NCI-H2029 treated with DMSO at 0.1 percent for 48 hours (cell line): ENCODE measurements at regions not wholly inside any gene's neighbourhood (a gene's known extent, or its start where the extent isn't known, plus 50 kb on each side); places are given as distances from the start of the nearest gene placed in this dataset.
"Not testable (repeated sequence)": the region's sequence is repeated elsewhere in the genome, so short reads cannot be mapped to it uniquely, and the experiment has no call there.

Experiments
- DNase-seq: peaks from one replicate; lab custom pipeline; 2025; lab: John Stamatoyannopoulos, UW

DNA sequence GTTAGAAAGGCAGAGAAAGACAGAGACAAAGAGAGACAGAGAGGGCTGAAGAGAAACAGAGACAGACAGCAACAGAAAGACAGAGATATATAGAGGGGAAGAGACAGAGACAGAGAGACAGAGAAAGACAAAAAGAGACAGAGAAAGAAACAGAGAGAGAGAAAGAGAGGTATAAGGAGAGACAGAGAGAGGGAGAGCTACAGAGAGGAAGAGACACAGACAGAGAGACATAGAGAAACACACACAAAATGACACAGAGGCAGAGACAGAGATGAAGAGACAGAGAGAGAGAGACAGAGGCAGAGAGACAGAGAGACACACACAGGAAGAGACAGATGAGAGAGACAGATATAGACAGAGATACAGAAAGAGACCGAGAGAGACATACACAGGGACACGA, 168.6 kb downstream of the TMEM121 start:
- no peak for DNase-seq

DNA sequence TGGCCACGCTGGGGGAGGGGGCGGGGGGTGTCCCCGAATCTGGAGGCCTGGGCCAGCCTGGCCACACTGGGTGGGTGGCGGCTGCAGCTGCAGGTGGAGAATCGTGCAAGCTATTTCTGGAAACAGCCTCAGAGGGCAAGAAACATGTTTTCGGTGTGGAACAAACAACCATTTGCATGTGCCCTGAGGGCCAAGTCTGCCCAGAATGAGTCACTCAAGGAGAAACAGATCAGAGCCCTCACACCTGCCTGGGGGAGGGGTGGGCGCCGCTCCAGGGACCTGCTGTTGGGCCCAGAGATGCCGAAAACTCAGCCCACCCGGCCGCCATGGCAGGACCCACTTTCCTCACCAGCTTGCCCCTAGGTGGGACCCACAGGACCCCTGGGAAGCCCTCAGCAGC, 170.0 kb downstream of the TMEM121 start:
- DNase-seq = not testable (repeated sequence)

DNA sequence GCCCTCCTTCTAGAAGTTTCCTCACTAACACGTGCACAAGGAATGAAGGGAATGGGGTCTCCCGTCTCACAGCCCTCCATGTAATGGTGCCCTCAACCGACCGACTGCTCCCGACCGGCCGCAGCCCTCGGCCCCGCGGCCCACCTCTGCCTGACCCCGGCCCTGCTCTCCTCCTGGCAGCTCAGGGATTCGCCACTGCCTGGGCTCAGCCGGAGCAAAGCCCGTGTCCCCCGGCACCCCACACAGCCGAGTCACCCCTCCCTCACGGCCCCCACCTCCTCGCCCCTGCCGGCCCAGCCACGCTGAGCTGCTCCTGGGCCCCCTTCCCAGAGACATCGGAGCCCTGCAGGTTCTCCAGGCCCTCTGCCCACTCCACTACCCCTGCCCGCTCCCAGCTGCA, 171.0 kb downstream of the TMEM121 start:
- not testable (repeated sequence) for DNase-seq

DNA sequence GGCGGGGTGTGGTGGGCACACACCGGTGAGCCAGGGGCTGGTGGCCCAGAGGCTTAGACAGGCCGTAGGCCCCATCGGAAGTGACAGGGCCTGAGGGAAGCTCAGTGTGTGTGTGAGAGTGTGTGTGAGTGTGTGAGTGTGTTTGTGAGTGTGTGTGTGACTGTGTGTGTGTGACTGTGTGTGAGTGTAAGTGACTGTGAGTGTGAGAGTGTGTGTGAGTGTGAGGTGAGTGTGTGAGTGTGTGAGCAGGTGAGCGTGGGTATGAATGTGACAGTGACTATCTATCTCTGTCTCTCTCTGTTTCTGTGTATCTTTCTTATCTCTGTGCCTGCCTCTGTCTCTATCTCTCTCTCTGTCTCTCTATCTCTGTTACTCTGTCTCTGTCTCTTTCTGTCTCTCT, 171.6 kb downstream of the TMEM121 start:
- not testable (repeated sequence) for DNase-seq

DNA sequence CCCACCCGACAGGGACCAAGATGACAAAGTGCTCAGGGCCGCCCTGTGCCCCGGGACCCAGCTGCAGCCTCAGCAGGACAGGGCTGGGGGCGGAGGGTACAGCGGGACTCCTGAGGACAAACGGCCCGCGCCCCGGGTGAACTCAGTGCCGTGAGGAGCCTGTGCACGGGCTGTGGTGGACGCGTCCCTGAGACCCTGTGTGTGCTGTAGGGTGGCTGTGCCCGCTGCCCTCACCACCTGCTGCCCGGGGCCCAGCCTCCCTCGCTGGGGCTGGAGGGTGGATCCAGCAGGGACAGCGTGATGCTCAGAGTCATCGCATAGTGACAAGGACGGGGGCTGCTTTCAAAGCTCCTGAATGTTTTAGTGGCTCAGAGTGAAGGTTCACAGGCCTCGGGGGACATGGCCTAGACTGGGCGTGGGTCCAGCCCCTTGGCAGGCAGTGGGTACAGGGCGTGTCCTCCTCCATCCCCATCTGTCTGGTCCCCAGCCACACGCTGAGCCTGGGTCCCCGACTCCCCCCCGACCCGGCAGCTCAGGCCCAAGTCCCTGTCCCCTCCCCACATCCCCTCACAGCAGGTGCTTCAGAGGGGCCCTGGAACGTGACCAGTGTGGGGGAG, 172.7 kb downstream of the TMEM121 start:
- DNase-seq = not testable (repeated sequence)

DNA sequence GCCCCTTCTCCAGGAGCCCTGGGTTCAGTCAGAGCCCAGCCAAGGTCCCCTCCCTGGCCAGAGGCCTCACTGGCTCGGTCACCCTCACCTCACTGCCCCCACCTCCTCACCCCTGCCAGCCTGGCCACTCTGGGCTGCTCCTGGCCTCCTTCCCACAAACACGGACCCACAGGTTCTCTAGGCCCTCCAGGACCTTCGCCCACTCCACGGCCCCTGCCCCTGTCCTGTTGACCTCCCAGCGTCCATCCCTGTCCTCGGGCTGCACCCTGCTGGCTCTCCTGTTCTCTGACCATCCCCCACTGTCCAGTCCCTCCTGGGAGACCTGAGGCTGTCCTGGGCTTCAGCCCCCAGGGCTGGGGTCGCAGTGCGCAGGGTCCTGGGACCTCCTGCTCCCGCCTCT, 173.3 kb downstream of the TMEM121 start:
- DNase-seq = not testable (repeated sequence)

DNA sequence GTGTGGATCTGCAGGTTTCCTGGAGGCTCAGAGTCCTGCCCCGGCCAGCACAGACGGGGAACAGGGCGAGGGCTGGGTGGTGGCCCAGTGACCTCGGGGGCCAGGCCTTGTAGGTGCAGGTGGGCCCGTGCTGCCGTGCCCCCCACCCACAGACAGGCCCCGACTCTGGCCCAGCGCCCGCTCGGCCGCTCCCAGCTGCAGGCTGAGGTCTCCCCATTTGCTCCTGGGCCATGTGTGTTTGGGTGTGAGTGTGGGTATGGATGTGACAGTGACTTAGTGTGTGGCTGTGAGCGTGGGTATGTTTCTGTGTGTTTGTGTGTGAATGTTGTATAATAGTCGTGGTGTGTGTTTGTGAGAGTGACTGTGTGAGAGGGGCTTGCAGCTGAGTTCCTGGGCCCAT, 173.8 kb downstream of the TMEM121 start:
- not testable (repeated sequence) for DNase-seq

DNA sequence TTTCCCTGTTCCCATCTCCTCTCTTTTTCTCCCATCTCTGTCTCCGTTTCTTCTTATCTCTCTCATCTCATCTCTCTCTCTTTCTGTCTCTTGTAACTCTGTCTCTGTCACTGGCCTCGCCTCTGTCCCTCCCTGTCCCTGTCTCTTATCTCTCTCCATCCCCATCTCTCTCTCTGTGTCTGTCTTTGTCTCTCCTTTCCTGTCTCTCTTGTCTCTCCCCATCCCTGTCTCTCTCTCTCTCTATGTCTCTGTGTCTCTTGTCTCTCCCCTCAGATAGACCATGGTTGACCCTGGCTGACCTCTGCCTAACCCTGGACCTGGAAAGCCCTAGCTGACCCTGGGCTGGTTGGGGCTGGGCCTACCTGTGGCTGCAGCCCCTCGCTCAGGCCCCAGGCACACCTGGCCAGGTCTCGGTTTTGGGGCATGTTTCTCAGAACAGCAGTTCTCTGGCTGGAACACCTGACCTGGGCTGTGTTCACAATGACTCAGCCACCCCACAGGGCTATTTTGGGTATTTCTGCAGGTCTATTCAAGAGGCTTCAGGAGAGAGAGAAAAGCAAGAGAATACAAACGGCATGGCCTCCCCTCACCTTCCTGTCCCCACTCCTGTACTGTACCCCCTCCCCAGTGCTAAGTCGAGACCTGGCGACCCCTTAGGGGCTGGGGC, 174.4 kb downstream of the TMEM121 start:
- no peak for DNase-seq

DNA sequence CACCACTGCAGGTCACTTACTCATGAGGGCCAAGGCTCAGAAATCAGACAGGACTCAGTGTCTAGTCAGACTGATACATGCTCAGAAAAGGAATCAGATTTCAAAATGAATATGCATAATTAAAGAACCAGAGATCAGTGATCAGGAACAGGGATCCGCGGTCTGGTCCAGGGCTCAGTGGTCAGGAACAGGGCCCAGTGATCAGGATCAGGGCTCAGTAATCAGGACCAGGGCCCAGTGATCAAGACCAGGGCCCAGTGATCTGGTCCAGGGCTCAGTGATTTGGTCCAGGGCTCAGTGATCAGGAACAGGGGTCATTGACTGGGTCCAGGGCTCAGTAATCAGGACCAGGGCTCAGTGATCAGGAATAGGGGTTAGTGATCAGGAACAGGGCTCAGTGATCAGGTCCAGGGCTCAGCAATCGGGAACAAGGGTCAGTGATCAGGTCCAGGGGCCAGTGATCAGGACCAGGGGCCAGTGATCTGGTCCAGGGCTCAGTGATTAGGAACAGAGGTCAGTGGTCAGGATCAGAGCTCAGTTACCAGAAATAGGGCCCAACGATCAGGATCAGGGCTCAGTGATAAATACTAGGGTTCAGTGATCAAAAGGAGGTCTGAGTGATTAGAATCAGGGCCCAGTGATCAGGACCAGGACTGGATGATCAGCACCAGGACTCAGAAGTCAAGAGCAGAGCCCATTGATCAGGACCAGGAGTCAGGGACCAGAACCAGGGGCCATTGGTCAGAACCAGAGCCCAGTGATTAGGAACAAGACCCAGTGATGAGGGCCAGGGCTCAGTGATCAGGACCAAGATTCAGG, 175.3 kb downstream of the TMEM121 start:
- no peak for DNase-seq

DNA sequence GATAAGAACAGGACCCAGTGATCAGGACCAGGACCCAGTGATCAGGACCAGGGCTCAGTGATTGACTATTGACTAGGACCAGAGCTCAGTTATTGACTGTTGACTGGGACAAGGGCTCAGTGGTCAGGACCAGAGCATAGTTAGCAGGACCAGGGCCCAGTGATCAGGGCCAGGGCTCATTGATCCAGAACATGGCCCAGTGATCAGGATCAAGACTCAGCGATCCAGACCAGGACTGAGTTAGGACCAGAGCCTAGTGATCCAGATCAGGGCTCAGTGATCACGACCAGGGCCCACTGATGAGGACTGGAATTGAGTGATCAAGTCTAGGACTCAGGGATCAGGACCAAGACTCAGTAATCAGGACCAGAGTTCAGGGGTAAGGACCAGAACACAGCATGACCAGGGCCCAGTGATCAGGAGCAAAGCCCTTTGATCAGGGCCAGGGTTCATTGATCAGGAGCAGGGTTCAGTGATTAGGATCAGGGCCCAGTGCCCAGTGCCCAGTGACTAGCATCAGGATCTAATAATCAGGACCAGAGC, 176.0 kb downstream of the TMEM121 start:
- no peak for DNase-seq

DNA sequence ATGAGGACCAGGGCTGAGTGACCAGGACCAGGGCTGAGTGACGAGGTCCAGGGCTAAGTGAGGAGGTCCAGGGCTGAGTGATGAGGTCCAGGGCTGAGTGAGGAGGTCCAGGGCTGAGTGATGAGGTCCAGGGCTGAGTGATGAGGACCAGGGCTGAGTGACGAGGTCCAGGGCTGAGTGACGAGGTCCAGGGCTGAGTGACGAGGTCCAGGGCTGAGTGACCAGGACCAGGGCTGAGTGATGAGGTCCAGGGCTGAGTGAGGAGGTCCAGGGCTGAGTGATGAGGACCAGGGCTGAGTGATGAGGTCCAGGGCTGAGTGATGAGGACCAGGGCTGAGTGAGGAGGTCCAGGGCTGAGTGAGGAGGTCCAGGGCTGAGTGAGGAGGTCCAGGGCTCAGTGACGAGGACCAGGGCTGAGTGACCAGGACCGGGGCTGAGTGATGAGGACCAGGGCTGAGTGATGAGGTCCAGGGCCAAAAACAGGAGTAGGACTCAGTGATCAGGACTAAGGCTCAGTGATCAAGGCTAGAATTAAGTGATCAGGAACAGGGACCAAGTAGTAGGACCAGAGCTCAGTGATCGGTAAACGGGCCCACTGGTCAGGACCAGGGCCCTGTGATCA, 176.8 kb downstream of the TMEM121 start:
- DNase-seq = not testable (repeated sequence)

DNA sequence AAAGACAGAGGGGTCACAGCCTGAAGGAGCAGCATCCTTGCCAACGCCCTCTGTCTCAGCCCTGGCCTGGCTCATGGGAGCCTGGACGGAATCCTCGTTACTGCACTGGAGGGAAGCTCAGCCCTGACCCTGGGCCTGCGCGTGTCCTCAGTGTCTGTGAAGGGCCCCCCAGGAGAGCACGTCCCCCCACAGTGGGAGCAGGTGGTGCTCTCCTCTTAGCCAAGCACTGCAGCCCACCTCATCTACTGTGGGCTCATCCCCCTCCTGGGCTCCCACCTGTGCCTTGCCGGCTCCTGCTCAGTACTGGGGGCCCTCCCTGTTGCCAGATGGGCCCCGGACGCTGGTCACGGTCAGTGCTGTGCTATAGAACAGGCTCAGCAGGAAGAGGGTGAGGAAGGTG, 177.7 kb downstream of the TMEM121 start:
- DNase-seq = not testable (repeated sequence)

DNA sequence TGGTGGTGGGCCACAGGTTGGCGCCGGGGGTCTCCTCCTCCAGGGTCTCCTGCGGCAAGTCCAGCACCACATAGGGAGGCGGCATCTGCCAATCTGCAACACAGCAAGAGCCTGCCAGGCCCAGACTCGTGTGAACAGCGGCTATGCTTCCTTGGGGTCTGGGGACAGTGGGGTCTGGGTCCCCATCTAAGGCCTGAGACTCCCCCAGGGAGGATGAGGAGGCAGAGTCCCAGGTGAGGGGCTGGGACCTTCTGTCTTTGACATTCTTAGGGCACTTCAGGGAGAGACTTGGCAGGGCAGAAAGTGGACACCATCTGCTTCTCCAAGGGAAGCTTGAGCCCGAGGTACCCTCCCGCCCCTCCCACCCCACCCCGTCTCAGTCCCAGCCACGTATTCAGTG, 178.1 kb downstream of the TMEM121 start:
- not testable (repeated sequence) for DNase-seq

DNA sequence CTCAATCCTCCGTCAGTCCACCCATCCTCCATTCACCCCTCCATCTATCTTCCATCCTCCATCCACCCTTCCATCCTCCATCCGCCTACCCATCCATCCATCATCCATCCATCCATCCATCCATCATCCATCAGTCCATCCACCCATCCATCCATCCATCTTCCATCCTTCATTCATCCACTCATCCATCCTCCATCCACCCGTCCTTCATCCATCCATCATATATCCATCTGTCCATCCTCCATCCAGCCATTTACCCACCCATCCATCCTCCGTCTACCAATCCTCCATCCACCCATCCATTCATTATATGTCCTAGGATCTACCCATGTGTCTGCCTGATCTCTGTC, 179.1 kb downstream of the TMEM121 start:
- DNase-seq = not testable (repeated sequence)

DNA sequence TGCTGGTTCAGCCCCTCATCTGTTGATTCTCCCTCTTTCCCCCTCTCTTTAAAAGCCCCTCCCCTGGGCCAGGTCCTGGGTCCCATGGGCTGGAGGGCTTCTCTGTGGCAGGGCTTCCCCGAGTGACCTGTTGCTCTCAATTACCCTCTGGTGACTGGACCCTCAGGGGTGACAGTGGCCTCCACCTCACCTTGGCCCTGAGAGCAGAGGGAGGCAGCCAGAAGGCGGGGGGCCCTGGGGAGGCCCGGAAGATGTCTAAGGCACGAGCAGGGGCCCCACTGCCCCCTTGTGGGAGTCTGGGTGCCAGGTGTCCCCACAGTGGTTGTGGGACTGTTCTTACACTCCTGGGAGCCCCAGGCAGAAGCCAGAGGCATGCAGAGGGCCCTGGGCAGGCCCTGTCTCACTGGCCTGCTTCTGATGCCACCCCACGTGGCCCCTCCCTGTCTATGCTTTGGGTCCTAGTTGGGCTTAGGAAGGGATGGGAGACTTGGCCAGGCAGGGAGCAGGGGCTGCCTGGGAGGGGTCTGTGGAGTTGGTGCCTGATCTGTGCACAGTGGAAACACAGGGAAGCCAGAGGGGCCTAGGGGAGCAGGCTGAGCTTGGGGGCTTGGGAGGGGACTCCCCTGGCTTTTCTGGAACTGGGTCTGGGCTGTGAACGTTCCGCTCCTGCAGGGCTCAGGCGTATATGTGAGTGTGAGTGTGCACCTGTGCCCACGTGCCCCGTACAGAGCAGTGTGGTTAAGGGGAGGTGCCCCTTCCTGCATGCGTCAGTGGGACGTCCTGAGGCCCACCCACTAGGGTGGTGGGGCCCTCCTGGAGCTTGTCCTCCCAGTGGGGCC, 179.7 kb downstream of the TMEM121 start:
- DNase-seq = not testable (repeated sequence)

DNA sequence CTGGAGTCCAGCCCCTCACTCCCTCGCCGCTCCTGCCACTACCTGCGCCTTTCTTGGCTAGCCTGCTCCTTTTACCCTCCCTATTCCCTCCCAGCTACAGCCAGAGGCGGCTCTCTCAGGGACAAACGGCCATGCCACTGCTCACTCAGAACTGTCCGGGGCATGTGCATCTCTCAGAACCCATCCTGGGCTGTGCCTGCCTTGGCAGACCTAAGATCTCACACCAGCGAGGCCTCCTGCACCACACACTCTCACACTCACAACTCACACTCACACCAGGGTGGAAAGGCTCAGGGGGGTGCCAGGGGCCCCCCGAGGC, 180.3 kb downstream of the TMEM121 start:
- not testable (repeated sequence) for DNase-seq

DNA sequence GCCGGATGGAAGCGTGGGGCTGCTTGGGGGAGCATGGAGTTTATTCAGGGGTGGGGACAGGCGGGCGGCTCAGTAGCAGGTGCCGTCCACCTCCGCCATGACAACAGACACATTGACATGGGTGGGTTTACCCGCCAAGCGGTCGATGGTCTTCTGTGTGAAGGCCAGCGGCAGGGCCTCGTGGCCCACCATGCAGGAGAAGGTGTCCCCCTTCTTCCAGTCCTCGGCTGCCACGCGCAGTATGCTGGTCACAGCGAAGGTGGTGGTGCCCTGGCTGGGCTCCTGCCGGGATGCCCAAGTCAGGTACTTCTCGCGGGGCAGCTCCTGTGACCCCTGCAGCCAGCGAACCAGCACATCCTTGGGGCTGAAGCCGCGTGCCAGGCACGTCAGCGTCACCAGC, 180.7 kb downstream of the TMEM121 start:
- DNase-seq = not testable (repeated sequence)

DNA sequence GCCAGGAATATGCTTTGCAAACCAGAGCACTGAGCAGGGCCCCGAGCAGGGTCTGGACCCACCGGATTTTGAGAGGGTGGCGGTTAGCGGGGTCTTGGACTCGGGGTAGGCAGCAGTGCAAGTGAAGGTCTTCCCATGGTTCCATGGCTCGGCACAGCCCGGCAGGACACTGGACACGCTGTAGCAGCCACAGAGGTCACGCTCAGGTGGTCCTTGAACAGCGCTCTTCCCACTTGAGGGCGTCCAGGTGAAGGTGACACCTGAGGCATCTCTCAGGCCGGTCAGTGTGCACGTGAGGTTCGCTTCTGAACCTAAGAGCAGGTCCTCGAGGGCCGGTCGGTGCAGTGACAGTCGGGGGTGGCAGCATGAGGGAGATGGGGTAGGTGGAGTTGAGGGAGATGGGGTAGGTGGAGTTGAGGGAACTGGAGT, 181.4 kb downstream of the TMEM121 start:
- DNase-seq = not testable (repeated sequence)

DNA sequence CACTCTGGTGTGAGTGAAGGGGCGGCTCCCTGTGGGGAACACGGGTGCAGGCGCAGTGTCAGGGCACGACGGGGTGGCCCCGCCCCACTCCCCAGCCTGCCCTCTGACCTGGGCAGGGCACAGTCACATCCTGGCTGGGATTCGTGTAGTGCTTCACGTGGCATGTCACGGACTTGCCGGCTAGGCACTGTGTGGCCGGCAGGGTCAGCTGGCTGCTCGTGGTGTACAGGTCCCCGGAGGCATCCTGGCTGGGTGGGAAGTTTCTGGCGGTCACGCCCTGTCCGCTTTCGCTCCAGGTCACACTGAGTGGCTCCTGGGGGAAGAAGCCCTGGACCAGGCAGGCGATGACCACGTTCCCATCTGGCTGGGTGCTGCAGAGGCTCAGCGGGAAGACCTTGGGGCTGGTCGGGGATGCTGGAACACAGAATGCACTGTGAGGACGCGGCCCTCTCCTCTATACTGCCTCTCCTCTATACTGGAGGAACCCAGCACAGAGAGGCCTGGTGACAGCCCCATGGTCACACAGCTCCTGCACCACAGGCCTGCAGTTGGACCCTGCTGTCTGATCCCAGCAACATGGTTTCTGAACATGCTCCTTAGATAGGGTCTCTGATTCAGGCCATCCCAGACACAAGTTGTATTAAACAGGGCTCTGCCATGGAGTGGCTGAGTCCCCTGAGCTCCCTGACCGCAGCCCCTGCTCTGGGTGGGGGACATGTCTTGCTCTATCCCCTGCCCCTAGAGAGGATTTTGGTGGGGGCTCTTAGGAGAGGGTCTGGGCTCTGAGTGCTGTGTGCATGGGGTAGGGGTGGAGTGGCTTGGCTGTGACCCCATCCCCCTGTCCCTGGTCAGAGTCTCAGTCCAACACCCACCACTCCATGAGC, 182.1 kb downstream of the TMEM121 start:
- DNase-seq = not testable (repeated sequence)
